PC-3 (cell line): ENCODE measurements at regions not wholly inside any gene's neighbourhood (a gene's known extent, or its start where the extent isn't known, plus 50 kb on each side); places are given as distances from the start of the nearest gene placed in this dataset.

Source experiments
- EZH2phosphoT487 ChIP-seq: fragments of 300-600 bp; sonication (generic); IDR thresholded peaks from 2 replicates; pipeline ENCODE4 v1.6.1; 2018; ENCODE audit warnings: mild to moderate bottlenecking, antibody characterized with exemption, low read length, borderline replicate concordance
- TF ChIP-seq, protein P1 (sequence below): fragments of 300-600 bp; sonication (generic); conservative IDR thresholded peaks from 2 replicates; pipeline ENCODE4 v1.5.1; 2017; ENCODE audit warnings: antibody characterized with exemption, low read depth, mild to moderate bottlenecking, low read length

GRCh38 chr4:186451982-186452381 lies 103.4 kb downstream of the MTNR1A start:
- TF ChIP-seq, protein P1, sequence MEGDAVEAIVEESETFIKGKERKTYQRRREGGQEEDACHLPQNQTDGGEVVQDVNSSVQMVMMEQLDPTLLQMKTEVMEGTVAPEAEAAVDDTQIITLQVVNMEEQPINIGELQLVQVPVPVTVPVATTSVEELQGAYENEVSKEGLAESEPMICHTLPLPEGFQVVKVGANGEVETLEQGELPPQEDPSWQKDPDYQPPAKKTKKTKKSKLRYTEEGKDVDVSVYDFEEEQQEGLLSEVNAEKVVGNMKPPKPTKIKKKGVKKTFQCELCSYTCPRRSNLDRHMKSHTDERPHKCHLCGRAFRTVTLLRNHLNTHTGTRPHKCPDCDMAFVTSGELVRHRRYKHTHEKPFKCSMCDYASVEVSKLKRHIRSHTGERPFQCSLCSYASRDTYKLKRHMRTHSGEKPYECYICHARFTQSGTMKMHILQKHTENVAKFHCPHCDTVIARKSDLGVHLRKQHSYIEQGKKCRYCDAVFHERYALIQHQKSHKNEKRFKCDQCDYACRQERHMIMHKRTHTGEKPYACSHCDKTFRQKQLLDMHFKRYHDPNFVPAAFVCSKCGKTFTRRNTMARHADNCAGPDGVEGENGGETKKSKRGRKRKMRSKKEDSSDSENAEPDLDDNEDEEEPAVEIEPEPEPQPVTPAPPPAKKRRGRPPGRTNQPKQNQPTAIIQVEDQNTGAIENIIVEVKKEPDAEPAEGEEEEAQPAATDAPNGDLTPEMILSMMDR, result no peak
- no peak for TF ChIP-seq EZH2phosphoT487
